ENCODE measurements at regions not wholly inside any gene's neighbourhood (a gene's known extent, or its start where the extent isn't known, plus 50 kb on each side); places are given as distances from the start of the nearest gene placed in this dataset.

- DNase-seq (ENCODE audit: low spot score), result no peak
These were observed 473.2 kb downstream of the TMA16 start for GRCh38 chr4:163967710-163968109.

- no peak for DNase-seq (ENCODE audit: low spot score)
These were observed 474.8 kb downstream of the TMA16 start for GRCh38 chr4:163969291-163969690.

- no peak for DNase-seq (ENCODE audit: low spot score)
These were observed 482.1 kb downstream of the TMA16 start for GRCh38 chr4:163976588-163976987.

GRCh38 chr4:163988391-163988790 lies 493.9 kb downstream of the TMA16 start:
- DNase-seq (ENCODE audit: low spot score), result no peak

GRCh38 chr4:163988865-163989264 lies 494.4 kb downstream of the TMA16 start:
- DNase-seq (ENCODE audit: low spot score), result no peak

- DNase-seq (ENCODE audit: low spot score), result no peak
These were observed 496.9 kb downstream of the TMA16 start for GRCh38 chr4:163991298-163991865.

GRCh38 chr4:164009435-164009834 lies 514.9 kb downstream of the TMA16 start:
- no peak for DNase-seq (ENCODE audit: low spot score)

GRCh38 chr4:164011791-164012190 lies 517.3 kb downstream of the TMA16 start:
- no peak for DNase-seq (ENCODE audit: low spot score)

- no peak for DNase-seq (ENCODE audit: low spot score)
These were observed 518.0 kb downstream of the TMA16 start for GRCh38 chr4:164012396-164013027.

GRCh38 chr4:164021947-164022346 lies 527.5 kb downstream of the TMA16 start:
- no peak for DNase-seq (ENCODE audit: low spot score)

- no peak for DNase-seq (ENCODE audit: low spot score)
These were observed 528.7 kb downstream of the TMA16 start for GRCh38 chr4:164023214-164023613.

GRCh38 chr4:164027805-164028204 lies 533.3 kb downstream of the TMA16 start:
- no peak for DNase-seq (ENCODE audit: low spot score)

GRCh38 chr4:164039482-164039881 lies 545.0 kb downstream of the TMA16 start:
- DNase-seq (ENCODE audit: low spot score), result no peak

GRCh38 chr4:164056426-164057142 lies 562.1 kb downstream of the TMA16 start:
- DNase-seq (ENCODE audit: low spot score), result no peak

GRCh38 chr4:164058776-164059445 lies 564.4 kb downstream of the TMA16 start:
- no peak for DNase-seq (ENCODE audit: low spot score)

GRCh38 chr4:164060456-164060855 lies 566.0 kb downstream of the TMA16 start:
- DNase-seq (ENCODE audit: low spot score), result no peak

GRCh38 chr4:164068392-164068791 lies 573.9 kb downstream of the TMA16 start:
- DNase-seq (ENCODE audit: low spot score), result no peak

GRCh38 chr4:164070625-164071024 lies 576.1 kb downstream of the TMA16 start:
- no peak for DNase-seq (ENCODE audit: low spot score)

GRCh38 chr4:164081371-164081770 lies 586.9 kb downstream of the TMA16 start:
- DNase-seq (ENCODE audit: low spot score), result no peak

- no peak for DNase-seq (ENCODE audit: low spot score)
These were observed 587.3 kb downstream of the TMA16 start for GRCh38 chr4:164081801-164082200.

GRCh38 chr4:164087733-164088132 lies 593.2 kb downstream of the TMA16 start:
- DNase-seq (ENCODE audit: low spot score), result no peak

- no peak for DNase-seq (ENCODE audit: low spot score)
These were observed 601.0 kb downstream of the TMA16 start for GRCh38 chr4:164095313-164096110.

Data from AG08396 (cell line).